ENCODE measurements at regions not wholly inside any gene's neighbourhood (a gene's known extent, or its start where the extent isn't known, plus 50 kb on each side); places are given as distances from the start of the nearest gene placed in this dataset.

DNA sequence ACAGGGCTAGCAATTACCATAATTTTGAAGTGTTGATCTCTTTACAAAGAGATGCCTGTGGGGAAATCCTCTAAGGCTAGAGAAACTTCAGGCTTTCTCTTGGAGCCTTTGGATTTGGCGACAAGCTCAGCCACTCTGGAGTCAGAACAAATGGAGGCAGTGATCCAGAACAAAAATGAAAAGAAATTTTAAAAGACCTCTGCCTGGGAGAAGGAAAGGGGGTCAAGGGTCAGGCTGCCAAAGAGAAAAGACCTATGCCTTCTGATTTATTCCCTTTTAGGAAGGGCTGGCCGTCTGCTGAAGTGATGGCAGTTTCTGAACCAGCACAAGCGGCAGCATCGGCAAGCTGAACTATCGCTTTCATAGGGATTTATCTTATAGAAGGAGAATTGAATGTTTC, 140.8 kb upstream of the SFRP2 start:
- no peak for TF ChIP-seq JUND (IDR thresholded peaks at IDR 0.05; ENCODE audit: low read depth)
- DNase-seq (ENCODE audit: low read depth in 1 of 2, low spot score in 1 of 2) = no peak
- in situ Hi-C loops (cut with HindIII; ENCODE audit: low pct_unique_long_range_greater_than_20kb, low sequenced_read_pairs) = no loop called here

DNA sequence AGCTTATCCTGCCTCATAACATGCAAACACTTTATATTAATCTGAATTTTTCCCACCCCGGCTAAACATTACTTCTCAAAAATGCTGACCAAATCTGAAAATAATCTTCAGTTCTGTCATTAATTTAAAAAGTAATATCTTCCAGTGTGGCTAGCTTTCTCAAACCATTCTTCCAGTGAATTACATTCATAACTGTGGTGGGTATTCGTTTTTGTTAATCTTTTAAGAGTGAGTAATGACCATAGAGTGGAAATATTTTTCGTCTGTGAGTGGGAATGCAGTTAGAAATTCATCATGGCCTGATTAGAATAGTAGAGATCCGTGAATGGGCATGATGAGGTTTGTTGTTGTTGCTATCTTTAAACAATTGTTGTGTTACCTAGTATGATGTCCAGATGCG, 138.6 kb upstream of the SFRP2 start:
- DNase-seq (ENCODE audit: low read depth in 1 of 2, low spot score in 1 of 2) = no peak
- in situ Hi-C loops (cut with HindIII; ENCODE audit: low pct_unique_long_range_greater_than_20kb, low sequenced_read_pairs) = no loop called here
- no peak for TF ChIP-seq JUND (IDR thresholded peaks at IDR 0.05; ENCODE audit: low read depth)

DNA sequence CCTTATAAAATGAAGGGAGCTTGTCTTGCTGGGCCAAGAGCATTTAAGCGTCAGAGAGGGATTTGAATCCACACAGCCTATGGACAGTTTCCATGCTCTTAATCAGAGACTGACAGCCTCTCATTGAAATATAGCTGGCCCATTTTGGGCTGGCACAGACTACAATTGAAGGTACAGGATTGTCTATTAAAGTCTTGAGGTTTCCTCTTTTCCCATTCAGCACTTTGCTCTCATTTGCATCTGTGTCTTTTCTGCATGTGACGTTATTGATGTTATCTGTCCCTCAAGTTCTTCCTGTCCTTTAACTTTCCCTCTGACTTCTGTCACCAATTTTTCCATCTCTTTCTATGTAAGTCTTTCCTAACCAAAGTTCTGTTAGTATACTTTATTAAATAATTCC, 133.3 kb upstream of the SFRP2 start:
- DNase-seq (ENCODE audit: low read depth in 1 of 2, low spot score in 1 of 2) = no peak
- in situ Hi-C loops (cut with HindIII; ENCODE audit: low pct_unique_long_range_greater_than_20kb, low sequenced_read_pairs) = no loop called here
- no peak for TF ChIP-seq JUND (IDR thresholded peaks at IDR 0.05; ENCODE audit: low read depth)

DNA sequence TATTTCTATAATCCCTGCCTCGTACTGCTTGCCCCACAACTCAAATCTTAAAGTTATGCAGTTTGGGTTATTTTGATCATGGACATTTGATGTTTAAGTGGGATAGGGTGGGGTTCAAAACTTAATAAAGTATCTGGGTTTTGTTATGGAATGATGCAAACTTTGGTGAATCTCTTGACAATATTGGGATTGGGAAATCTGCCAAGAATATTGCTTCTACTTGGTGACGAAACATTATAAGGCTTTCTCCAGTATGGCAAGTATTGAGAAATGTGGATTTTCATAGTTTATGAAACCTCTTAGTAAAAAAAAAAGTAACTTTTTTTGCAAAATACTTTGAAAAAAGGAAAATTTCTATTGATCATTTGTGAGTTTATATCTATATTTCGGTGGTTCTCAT, 130.8 kb upstream of the SFRP2 start:
- no peak for TF ChIP-seq JUND (IDR thresholded peaks at IDR 0.05; ENCODE audit: low read depth)
- no peak for DNase-seq (ENCODE audit: low read depth in 1 of 2, low spot score in 1 of 2)
- in situ Hi-C loops (cut with HindIII; ENCODE audit: low pct_unique_long_range_greater_than_20kb, low sequenced_read_pairs) = no loop called here

DNA sequence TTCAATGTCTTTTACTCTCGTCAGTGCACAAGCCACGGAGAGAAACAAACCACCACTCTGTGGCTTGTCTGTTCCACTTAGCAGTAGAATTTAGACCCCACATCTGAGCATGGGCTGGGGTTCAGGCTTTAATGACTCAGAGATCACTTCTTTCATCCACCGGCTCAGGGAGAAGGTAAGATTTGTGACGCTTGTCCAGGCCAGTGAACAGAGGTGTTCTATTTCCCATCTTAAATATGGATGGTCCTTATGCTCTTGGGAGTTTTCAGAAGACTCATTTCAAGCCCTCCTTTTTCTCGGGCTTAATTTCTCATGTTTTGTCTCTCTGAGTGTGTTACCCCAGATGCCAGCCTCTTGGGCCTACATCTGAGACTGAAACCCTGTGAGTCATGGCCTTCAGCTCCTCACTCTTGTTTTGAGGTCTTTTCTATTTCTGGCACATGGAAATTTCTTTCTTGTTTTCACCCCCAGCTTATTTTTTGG, 127.4 kb upstream of the SFRP2 start:
- in situ Hi-C loops (cut with HindIII; ENCODE audit: low pct_unique_long_range_greater_than_20kb, low sequenced_read_pairs) = no loop called here
- no peak for DNase-seq (ENCODE audit: low read depth in 1 of 2, low spot score in 1 of 2)
- no peak for TF ChIP-seq JUND (IDR thresholded peaks at IDR 0.05; ENCODE audit: low read depth)

DNA sequence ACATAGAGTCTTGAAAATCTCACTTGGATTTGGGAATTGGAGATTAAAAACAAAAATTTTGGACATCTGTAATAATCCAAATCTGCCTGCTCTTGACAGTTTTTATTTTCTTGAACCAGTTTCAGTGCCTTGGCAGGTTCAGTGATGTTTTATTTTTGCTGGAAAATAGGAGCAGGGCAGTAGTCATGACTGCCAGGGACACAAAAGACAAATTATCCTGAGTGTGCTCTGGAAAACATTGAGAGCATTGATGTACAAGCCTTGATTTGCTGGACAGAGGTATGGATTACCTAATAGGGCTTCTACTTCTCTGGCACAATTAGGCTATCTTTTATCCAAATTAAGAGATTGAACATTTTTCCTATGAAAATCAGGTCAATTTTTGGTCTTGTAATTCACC, 123.4 kb upstream of the SFRP2 start:
- in situ Hi-C loops (cut with HindIII; ENCODE audit: low pct_unique_long_range_greater_than_20kb, low sequenced_read_pairs) = no loop called here
- DNase-seq (ENCODE audit: low read depth in 1 of 2, low spot score in 1 of 2) = no peak
- no peak for TF ChIP-seq JUND (IDR thresholded peaks at IDR 0.05; ENCODE audit: low read depth)

DNA sequence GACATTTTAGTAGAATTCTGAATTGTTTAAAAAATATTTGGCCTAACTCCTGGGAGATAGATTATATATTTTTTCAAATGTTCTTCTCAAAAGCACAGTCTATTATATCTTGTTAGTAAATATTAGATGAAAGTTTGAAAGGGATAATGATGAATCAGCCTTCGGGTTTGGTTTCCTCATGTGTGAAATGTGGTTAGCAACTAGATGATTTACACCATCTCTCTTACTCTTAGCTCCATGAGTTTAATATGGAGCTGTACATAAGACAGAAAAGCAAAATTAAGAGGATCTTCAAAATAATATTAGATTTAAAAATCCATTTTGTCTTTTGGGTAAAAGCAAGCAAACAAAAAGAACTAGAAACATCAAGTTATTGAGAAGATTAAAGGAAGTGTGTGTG, 120.8 kb upstream of the SFRP2 start:
- no peak for TF ChIP-seq JUND (IDR thresholded peaks at IDR 0.05; ENCODE audit: low read depth)
- no peak for DNase-seq (ENCODE audit: low read depth in 1 of 2, low spot score in 1 of 2)
- in situ Hi-C loops (cut with HindIII; ENCODE audit: low pct_unique_long_range_greater_than_20kb, low sequenced_read_pairs) = no loop called here

DNA sequence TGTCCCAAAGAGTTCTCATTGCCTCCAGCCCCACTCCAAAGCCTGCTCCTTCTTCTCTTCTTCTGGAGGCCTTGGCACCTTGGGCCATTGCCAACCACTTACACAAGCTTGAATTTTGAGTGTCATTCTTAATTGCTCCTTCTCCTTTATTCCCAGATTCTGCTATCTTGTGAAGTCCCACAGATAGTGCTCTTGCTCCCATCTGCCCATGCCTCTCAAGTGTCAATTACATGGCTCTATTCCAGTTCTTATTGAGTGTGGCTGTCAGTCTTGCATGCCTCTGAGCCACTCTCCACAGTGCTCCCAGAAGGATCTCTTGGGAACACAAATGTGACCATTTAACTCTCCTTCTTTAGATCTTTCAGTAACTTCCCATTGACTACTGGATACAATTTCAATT, 117.3 kb upstream of the SFRP2 start:
- no peak for DNase-seq (ENCODE audit: low read depth in 1 of 2, low spot score in 1 of 2)
- no peak for TF ChIP-seq JUND (IDR thresholded peaks at IDR 0.05; ENCODE audit: low read depth)
- in situ Hi-C loops (cut with HindIII; ENCODE audit: low pct_unique_long_range_greater_than_20kb, low sequenced_read_pairs) = no loop called here

DNA sequence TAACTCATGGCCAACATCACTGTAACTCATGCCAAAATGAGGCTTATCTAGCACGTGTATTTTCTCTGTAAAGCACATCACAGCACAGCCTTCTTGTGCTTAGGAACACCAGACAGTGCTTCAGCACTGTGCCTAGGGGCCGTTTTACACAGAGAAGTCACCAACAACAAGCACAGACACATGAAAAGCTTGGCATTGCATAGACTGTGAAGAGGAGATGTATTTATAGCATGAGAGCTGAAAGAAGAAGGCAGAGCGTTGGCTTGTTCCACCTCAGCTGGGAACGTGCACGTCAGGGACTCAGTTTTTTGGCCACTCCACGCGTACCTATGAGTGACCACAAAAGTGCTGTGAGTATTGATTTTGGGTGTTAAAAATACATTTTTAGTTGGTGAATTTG, 116.3 kb upstream of the SFRP2 start:
- DNase-seq (ENCODE audit: low read depth in 1 of 2, low spot score in 1 of 2) = no peak
- no peak for TF ChIP-seq JUND (IDR thresholded peaks at IDR 0.05; ENCODE audit: low read depth)
- in situ Hi-C loops (cut with HindIII; ENCODE audit: low pct_unique_long_range_greater_than_20kb, low sequenced_read_pairs) = no loop called here

DNA sequence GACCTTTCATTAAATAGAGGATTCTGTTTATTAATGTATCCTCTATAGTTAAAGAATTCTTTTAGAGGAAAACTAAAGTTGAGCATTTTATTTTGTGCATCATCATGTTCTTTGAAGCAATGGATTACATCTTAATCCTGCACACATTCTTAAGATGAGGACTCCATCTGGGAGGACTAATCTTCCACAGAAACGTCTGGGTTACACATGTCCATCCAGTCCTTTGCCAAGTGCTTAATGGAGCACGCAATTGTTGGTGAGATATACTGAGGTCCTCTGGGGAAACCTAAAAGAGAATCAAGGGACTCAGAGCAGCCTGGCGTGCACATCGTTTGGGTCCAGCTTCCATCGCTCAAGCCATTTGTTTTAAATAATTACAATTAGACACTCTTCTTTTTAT, 115.1 kb upstream of the SFRP2 start:
- no peak for DNase-seq (ENCODE audit: low read depth in 1 of 2, low spot score in 1 of 2)
- no peak for TF ChIP-seq JUND (IDR thresholded peaks at IDR 0.05; ENCODE audit: low read depth)
- in situ Hi-C loops (cut with HindIII; ENCODE audit: low pct_unique_long_range_greater_than_20kb, low sequenced_read_pairs) = no loop called here

DNA sequence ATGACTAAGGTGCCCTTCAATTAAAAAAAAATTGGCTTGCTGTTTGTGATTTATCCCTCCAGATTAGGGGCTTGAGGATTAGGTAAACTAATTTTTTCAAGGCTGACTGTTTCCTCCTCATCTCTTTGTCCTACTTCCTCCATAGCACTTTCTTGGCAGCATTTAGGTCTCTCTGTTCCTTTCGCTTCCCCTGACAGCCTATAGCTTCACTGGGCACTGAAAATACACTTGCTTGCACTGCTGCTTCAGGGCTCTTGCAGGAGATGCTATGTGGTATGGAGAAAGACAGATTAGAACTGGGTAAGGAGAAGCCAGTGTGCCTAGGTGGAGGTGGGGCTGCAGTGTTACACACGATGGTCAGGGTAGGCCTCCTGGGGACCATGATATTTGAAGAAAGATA, 112.3 kb upstream of the SFRP2 start:
- no peak for DNase-seq (ENCODE audit: low read depth in 1 of 2, low spot score in 1 of 2)
- in situ Hi-C loops (cut with HindIII; ENCODE audit: low pct_unique_long_range_greater_than_20kb, low sequenced_read_pairs) = no loop called here
- TF ChIP-seq JUND (IDR thresholded peaks at IDR 0.05; ENCODE audit: low read depth) = no peak

DNA sequence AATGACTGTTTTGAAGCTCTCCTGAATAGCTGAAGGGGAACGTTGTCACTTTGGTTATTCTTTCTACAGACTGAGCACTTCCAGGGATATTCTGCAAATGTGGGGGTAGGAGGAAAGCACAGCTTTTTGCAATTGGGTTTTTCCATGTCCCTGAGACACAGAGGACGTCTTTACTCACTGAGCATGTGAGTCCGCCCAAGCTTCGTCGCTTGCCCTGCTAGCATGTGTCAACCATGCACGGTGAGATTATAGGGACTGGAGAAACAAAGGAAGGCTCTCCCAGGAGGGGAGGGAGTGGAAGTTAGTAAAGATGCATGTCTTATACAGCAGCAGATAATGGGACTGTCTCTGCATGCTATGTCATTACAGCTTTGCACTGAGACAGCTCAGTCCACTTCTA, 111.5 kb upstream of the SFRP2 start:
- DNase-seq (ENCODE audit: low read depth in 1 of 2, low spot score in 1 of 2) = no peak
- in situ Hi-C loops (cut with HindIII; ENCODE audit: low pct_unique_long_range_greater_than_20kb, low sequenced_read_pairs) = no loop called here
- TF ChIP-seq JUND (IDR thresholded peaks at IDR 0.05; ENCODE audit: low read depth) = no peak

DNA sequence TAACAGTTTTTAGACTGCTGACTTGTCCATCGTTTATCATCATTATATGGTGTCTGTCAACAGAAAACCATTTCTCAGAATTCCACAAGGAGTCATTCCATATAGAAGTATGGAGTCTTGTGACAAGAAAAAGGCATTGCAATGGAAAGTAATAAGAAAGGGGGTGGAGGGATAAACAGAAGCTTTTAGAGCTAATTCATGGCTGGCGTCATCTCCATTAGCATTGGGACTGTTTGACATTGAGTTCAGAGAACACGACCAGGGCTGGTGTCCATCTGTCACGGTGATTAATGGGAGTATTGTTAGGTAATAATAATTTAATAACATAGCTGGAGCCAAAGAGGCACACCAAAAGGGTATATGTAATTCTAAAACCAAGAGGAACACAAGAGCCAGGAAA, 101.9 kb upstream of the SFRP2 start:
- in situ Hi-C loops (cut with HindIII; ENCODE audit: low pct_unique_long_range_greater_than_20kb, low sequenced_read_pairs) = no loop called here
- no peak for TF ChIP-seq JUND (IDR thresholded peaks at IDR 0.05; ENCODE audit: low read depth)
- DNase-seq (ENCODE audit: low read depth in 1 of 2, low spot score in 1 of 2) = no peak

DNA sequence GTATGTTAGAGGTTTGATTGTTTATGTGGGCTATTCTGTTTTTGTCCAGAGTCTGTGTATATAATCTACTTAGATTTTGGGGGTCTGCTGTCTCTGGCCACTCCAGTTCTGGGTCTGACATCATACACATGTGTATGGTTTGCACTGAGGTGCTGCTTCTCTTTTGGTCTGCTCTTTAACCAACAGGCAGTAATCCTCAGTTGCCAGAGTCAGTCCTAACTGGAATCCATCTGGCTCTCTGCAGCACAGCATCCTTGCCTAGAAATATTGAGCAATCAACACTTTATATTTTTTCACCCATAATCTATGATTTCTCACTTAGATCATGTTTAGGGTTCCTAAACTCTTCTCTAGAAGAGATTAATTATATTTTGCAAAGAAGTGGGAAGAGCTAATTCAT, 98.3 kb upstream of the SFRP2 start:
- in situ Hi-C loops (cut with HindIII; ENCODE audit: low pct_unique_long_range_greater_than_20kb, low sequenced_read_pairs) = no loop called here
- no peak for TF ChIP-seq JUND (IDR thresholded peaks at IDR 0.05; ENCODE audit: low read depth)

DNA sequence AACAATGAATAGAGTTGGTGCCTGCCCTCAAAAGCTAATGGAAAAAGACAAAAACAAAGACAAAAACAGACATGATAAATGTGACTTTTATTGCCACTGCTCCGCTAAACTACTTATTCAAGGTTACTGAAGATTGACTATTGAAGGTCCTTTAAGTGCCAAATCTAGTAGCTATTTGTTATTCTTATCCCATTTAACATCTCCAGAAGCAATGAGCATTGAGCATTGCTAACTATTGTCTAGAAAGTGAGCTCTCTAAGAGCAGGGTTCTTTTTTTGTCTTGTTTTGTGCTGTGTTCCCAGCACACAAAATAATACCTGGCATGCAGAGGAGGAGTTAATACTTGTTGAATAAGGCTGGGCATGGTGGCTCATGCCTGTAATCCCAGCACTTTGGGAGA, 95.4 kb upstream of the SFRP2 start:
- no peak for DNase-seq (ENCODE audit: low read depth in 1 of 2, low spot score in 1 of 2)
- TF ChIP-seq JUND (IDR thresholded peaks at IDR 0.05; ENCODE audit: low read depth) = no peak
- in situ Hi-C loops (cut with HindIII; ENCODE audit: low pct_unique_long_range_greater_than_20kb, low sequenced_read_pairs) = no loop called here

More for the DNA sequence above, 98.3 kb upstream of the SFRP2 start:
- no peak for DNase-seq (ENCODE audit: low read depth in 1 of 2, low spot score in 1 of 2)
